PC-9 (cell line): ENCODE measurements at regions not wholly inside any gene's neighbourhood (a gene's known extent, or its start where the extent isn't known, plus 50 kb on each side); places are given as distances from the start of the nearest gene placed in this dataset.

ENCODE experiments used
- BruUV-seq: library from RNA; stranded (reverse); fragments of 400-500 nt; replicated peaks from 2 replicates; lab custom pipeline; 2021; lab: Mats Ljungman, UMichigan
- CTCF ChIA-PET: fragments of 300-600 bp; sonication (Branson Sonifier 250); formaldehyde crosslinking; loops from one replicate; lab custom pipeline; 2022; ENCODE audit warnings: antibody characterized with exemption; lab: Charles Lee
- POLR2A ChIA-PET: fragments of 300-600 bp; sonication (Branson Sonifier 250); formaldehyde crosslinking; loops from one replicate; lab custom pipeline; 2022; ENCODE audit warnings: antibody characterized with exemption; ENCODE audit not compliant: unreplicated experiment; lab: Charles Lee
- DNase-seq, 2 experiments: peaks; one replicate each; pipeline versions ENCODE4 v3.0.0 to v3.0.0-alpha.2; 2015 to 2022; ENCODE audit warnings: mixed read lengths in 1 of 2
- H2AFZ ChIP-seq: fragments of 200-600 bp; sonication (generic); 2 replicates; pipeline ENCODE4 v1.8.1; 2017; ENCODE audit warnings: antibody characterized with exemption
- H3F3A ChIP-seq: fragments of 200-600 bp; sonication (generic); 2 replicates; pipeline ENCODE4 v1.8.1; 2017; ENCODE audit warnings: antibody characterized with exemption, mild to moderate bottlenecking, low read depth; ENCODE audit not compliant: insufficient read depth
- H3K27ac ChIP-seq: fragments of 200-600 bp; sonication (generic); 2 replicates; pipeline ENCODE4 v1.6.1; 2016; ENCODE audit warnings: mixed run types
- H3K27me3 ChIP-seq: fragments of 200-600 bp; sonication (generic); 2 replicates; pipeline ENCODE4 v1.6.1; 2016; ENCODE audit warnings: low read depth, mixed run types; ENCODE audit not compliant: insufficient read depth
- H3K36me3 ChIP-seq: fragments of 200-600 bp; sonication (generic); 2 replicates; pipeline ENCODE4 v1.6.1; 2016; ENCODE audit warnings: low read depth, mixed run types
- H3K4me1 ChIP-seq: fragments of 200-600 bp; sonication (generic); replicated peaks from 2 replicates; pipeline ENCODE4 v1.6.1; 2016; ENCODE audit warnings: mixed run types; ENCODE audit not compliant: insufficient read depth
- H3K4me2 ChIP-seq: fragments of 200-600 bp; sonication (generic); 2 replicates; pipeline ENCODE4 v1.6.1; 2017; ENCODE audit warnings: mixed run types
- H3K4me3 ChIP-seq: fragments of 200-600 bp; sonication (generic); 2 replicates; pipeline ENCODE4 v1.6.1; 2016; ENCODE audit warnings: mixed run types
- H3K79me2 ChIP-seq: fragments of 200-600 bp; sonication (generic); 2 replicates; pipeline ENCODE4 v1.6.1; 2017; ENCODE audit warnings: low read depth, mixed run types
- H3K9me2 ChIP-seq: fragments of 200-600 bp; sonication (generic); 2 replicates; pipeline ENCODE4 v1.8.1; 2017; ENCODE audit warnings: mild to moderate bottlenecking; ENCODE audit not compliant: insufficient read depth
- H3K9me3 ChIP-seq: fragments of 200-600 bp; sonication (generic); 2 replicates; pipeline ENCODE4 v1.8.1; 2016; ENCODE audit warnings: low read depth; ENCODE audit not compliant: insufficient read depth
- H4K20me1 ChIP-seq: fragments of 200-600 bp; sonication (generic); 2 replicates; pipeline ENCODE4 v1.8.1; 2017; ENCODE audit not compliant: insufficient read depth
- EZH2 ChIP-seq: fragments of 200-600 bp; sonication (generic); IDR thresholded peaks from 2 replicates; pipeline ENCODE4 v1.8.0; 2017; ENCODE audit warnings: antibody characterized with exemption, low read depth
- intact Hi-C: fragments of 100-400 bp; cut with micrococcal nuclease; formaldehyde crosslinking; loops from one replicate; pipeline ENCODE4 v1.10.0; 2022; ENCODE audit not compliant: unreplicated experiment
- TF ChIP-seq, protein P1 (sequence below): fragments of 200-600 bp; sonication (generic); conservative IDR thresholded peaks from 2 replicates; pipeline ENCODE4 v1.6.1; 2017; ENCODE audit warnings: mixed run types, antibody characterized with exemption, mild to moderate bottlenecking, moderate library complexity

DNA sequence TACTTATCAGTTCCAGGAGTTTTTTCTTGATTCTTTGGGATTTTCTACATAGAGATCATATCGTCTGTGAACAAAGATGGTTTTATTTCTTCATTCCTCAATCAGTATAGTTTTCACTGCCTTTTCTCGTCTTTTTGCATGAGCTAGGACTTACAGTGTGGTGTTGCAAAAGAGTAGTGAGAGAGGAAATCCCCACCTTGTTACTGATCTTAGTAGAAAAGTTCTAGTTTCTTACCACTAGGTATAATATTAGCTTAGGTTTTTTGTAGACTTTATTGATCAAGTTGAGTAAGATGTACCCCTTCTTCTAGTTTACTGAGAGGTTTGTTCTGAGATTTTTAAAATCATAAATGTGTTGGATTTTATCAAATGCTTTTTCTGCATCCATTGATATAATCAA lies 123.3 kb downstream of the TMEM26 start:
- no peak for DNase-seq
- BruUV-seq: no TSS peak
- H2AFZ ChIP-seq: no peak overlapping the region
- no peaks in the 10 kb centered on the region for H3K79me2 ChIP-seq
- no peak overlapping the region for H3K4me3 ChIP-seq
- CTCF ChIA-PET: no interaction called here
- no peaks in the 10 kb centered on the region for H4K20me1 ChIP-seq
- H3K9me2 ChIP-seq: peaks cover 5% of the 10 kb centered on the region; the same call in 1 of the 2 replicates
- TF ChIP-seq, protein P1, sequence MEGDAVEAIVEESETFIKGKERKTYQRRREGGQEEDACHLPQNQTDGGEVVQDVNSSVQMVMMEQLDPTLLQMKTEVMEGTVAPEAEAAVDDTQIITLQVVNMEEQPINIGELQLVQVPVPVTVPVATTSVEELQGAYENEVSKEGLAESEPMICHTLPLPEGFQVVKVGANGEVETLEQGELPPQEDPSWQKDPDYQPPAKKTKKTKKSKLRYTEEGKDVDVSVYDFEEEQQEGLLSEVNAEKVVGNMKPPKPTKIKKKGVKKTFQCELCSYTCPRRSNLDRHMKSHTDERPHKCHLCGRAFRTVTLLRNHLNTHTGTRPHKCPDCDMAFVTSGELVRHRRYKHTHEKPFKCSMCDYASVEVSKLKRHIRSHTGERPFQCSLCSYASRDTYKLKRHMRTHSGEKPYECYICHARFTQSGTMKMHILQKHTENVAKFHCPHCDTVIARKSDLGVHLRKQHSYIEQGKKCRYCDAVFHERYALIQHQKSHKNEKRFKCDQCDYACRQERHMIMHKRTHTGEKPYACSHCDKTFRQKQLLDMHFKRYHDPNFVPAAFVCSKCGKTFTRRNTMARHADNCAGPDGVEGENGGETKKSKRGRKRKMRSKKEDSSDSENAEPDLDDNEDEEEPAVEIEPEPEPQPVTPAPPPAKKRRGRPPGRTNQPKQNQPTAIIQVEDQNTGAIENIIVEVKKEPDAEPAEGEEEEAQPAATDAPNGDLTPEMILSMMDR: no peak
- TF ChIP-seq EZH2: no peak
- no peak overlapping the region for H3K27ac ChIP-seq
- H3K4me1 ChIP-seq: no peaks in the 10 kb centered on the region
- no peak overlapping the region for H3K4me2 ChIP-seq
- intact Hi-C loops: no loop called here
- H3K9me3 ChIP-seq: no peaks in the 10 kb centered on the region; the same call in 1 of the 2 replicates
- H3K36me3 ChIP-seq: no peaks in the 10 kb centered on the region
- H3K27me3 ChIP-seq: no peaks in the 10 kb centered on the region
- H3F3A ChIP-seq: no peaks in the 10 kb centered on the region
- POLR2A ChIA-PET: no interaction called here

DNA sequence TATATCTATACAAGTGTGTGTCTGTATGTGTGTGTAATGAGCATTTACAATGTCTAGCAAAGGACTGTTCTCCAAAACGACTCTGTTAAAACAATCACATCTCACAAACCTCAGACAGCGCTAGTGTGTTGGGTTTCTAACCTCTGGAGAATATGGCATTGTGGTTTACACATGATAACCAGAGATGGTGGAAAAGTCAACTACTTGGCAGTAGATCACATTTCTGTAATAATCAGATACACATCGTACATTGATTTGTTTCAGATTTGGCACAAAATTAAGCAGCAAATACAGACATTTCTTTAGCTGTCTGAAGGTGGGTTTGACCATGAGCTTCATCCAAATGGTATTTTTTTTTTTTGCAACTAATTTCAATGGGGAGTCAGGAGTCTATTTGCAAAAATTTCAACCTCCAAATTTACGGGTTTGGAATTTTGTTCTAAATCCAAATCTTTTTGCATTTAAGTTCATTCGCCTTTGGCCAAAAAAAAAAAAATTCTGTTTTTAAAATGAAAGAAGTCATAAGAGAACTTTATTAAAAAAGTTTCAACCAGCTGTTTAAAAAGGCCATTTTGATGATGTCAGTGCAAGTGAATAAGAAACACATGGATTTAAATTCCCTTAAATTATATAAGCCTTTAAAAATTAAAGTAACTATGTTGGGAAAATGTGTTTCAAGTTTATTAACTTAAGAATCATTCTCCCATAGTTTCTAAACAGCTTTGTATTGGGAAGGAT lies 127.8 kb downstream of the TMEM26 start:
- Histone ChIP-seq H3K36me3 (no peaks in the 10 kb centered on the region), H3K9me2 (peaks cover 5% of the 10 kb centered on the region; the same call in 1 of the 2 replicates), H3K27ac (no peak overlapping the region), H3K4me2 (no peak overlapping the region), H2AFZ (no peak overlapping the region), H3K4me1 (no peaks in the 10 kb centered on the region), H3K27me3 (no peaks in the 10 kb centered on the region), H3K9me3 (no peaks in the 10 kb centered on the region; the same call in 1 of the 2 replicates), H3F3A (no peaks in the 10 kb centered on the region), H4K20me1 (no peaks in the 10 kb centered on the region), H3K4me3 (no peak overlapping the region), H3K79me2 (no peaks in the 10 kb centered on the region)
- POLR2A ChIA-PET: no interaction called here
- TF ChIP-seq, protein P1: no peak
- no TSS peak for BruUV-seq
- intact Hi-C loops: no loop called here
- CTCF ChIA-PET: no interaction called here
- DNase-seq: no peak

DNA sequence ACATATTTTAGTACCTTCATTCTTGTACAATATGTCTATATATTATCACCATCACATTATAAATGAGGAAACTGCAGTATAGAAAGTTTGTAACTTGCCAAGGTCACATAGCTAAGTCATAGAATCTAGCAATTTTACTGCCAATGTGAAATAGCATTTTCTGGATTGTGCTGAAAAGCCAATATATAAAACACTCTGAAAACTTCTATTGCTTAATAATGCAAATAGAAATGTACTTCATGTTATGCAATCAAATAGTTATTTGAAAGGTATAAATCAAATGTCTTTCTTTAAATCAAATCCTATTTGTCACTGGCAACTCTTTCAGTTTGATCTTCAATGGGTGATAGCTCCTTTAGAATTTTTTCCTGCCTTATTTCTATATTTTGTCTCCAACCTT lies 129.5 kb downstream of the TMEM26 start:
- H3K9me3 ChIP-seq: no peaks in the 10 kb centered on the region
- no peaks in the 10 kb centered on the region for H3K27me3 ChIP-seq
- intact Hi-C loops: no loop called here
- no TSS peak for BruUV-seq
- CTCF ChIA-PET: no interaction called here
- POLR2A ChIA-PET: no interaction called here
- no peaks in the 10 kb centered on the region for H3K36me3 ChIP-seq
- no peak for TF ChIP-seq EZH2
- TF ChIP-seq, protein P1: no peak
- no peaks in the 10 kb centered on the region for H3K79me2 ChIP-seq
- no peaks in the 10 kb centered on the region for H3K4me1 ChIP-seq
- no peak overlapping the region for H2AFZ ChIP-seq
- H4K20me1 ChIP-seq: no peaks in the 10 kb centered on the region
- H3K4me3 ChIP-seq: no peak overlapping the region
- no peak for DNase-seq
- no peak overlapping the region for H3K27ac ChIP-seq
- H3K4me2 ChIP-seq: no peak overlapping the region
- no peaks in the 10 kb centered on the region for H3F3A ChIP-seq
- no peaks in the 10 kb centered on the region for H3K9me2 ChIP-seq
